Stimulated activated CD4-positive, alpha-beta T cell treated with anti-CD3 and anti-CD28 coated beads, Interleukin-12 subunit alpha, Interleukin-12 subunit beta, amount 100 ng/mL, for 48 hours (primary cell): ENCODE measurements at regions not wholly inside any gene's neighbourhood (a gene's known extent, or its start where the extent isn't known, plus 50 kb on each side); places are given as distances from the start of the nearest gene placed in this dataset.

Experiments used
- DNase-seq, 3 donors: peaks; one replicate each; pipeline ENCODE4 v3.0.0-alpha.2; 2020; ENCODE audit warnings: low read depth in 2 of 3, low spot score in 1 of 3

GRCh38 chr12:115240251-115240650 lies 556.3 kb upstream of the TBX3 start:
- no peak for DNase-seq

GRCh38 chr12:115235880-115236279 lies 551.9 kb upstream of the TBX3 start:
- no peak for DNase-seq

- DNase-seq = no peak
Observed at GRCh38 chr12:115233891-115234543, 550.0 kb upstream of the TBX3 start.

GRCh38 chr12:115232455-115233156 lies 548.6 kb upstream of the TBX3 start:
- DNase-seq = no peak

GRCh38 chr12:115230606-115231005 lies 546.6 kb upstream of the TBX3 start:
- DNase-seq = no peak

- no peak for DNase-seq
Observed at GRCh38 chr12:115229517-115229916, 545.5 kb upstream of the TBX3 start.

GRCh38 chr12:115228434-115228833 lies 544.5 kb upstream of the TBX3 start:
- DNase-seq = no peak

GRCh38 chr12:115227137-115227615 lies 543.2 kb upstream of the TBX3 start:
- DNase-seq = no peak

GRCh38 chr12:115225845-115226244 lies 541.9 kb upstream of the TBX3 start:
- no peak for DNase-seq

- DNase-seq = no peak
Observed at GRCh38 chr12:115223991-115224390, 540.0 kb upstream of the TBX3 start.

- no peak for DNase-seq
Observed at GRCh38 chr12:115223322-115223721, 539.3 kb upstream of the TBX3 start.

GRCh38 chr12:115222220-115222619 lies 538.2 kb upstream of the TBX3 start:
- DNase-seq = no peak

GRCh38 chr12:115216301-115216700 lies 532.3 kb upstream of the TBX3 start:
- no peak for DNase-seq

- no peak for DNase-seq
Observed at GRCh38 chr12:115215544-115215943, 531.6 kb upstream of the TBX3 start.

- DNase-seq = no peak
Observed at GRCh38 chr12:115213538-115214016, 529.6 kb upstream of the TBX3 start.

- no peak for DNase-seq
Observed at GRCh38 chr12:115213118-115213517, 529.1 kb upstream of the TBX3 start.

- DNase-seq = no peak
Observed at GRCh38 chr12:115212356-115212755, 528.4 kb upstream of the TBX3 start.

GRCh38 chr12:115210533-115211252 lies 526.7 kb upstream of the TBX3 start:
- DNase-seq = no peak

GRCh38 chr12:115209230-115209629 lies 525.3 kb upstream of the TBX3 start:
- no peak for DNase-seq

GRCh38 chr12:115208098-115208497 lies 524.1 kb upstream of the TBX3 start:
- DNase-seq = no peak

GRCh38 chr12:115207216-115207915 lies 523.4 kb upstream of the TBX3 start:
- DNase-seq = no peak
